ENCODE measurements at regions not wholly inside any gene's neighbourhood (a gene's known extent, or its start where the extent isn't known, plus 50 kb on each side); places are given as distances from the start of the nearest gene placed in this dataset.

- TF ChIP-seq RREB1 (CRISPR knock-in tag; IDR thresholded peaks at IDR 0.05), result no peak
- TF ChIP-seq ZFP30 (CRISPR knock-in tag; IDR thresholded peaks at IDR 0.05; ENCODE audit: borderline replicate concordance), result no peak
- peak; percentile 74; the same call in 1 of the 2 replicates for TF ChIP-seq SMAD3 (CRISPR knock-in tag; conservative IDR thresholded peaks at IDR 0.05)
- TF ChIP-seq ZBTB40 (IDR thresholded peaks at IDR 0.05), result no peak
- TF ChIP-seq ZBTB40 (CRISPR knock-in tag; IDR thresholded peaks at IDR 0.05), result no peak
- no peak for TF ChIP-seq L3MBTL2 (IDR thresholded peaks at IDR 0.05)
- TF ChIP-seq HNRNPK (IDR thresholded peaks at IDR 0.05; ENCODE audit: low read depth, low read length, poor library complexity, severe bottlenecking), result no peak
- no peak for TF ChIP-seq SMARCC2 (IDR thresholded peaks at IDR 0.05; ENCODE audit: low read depth)
- no peak for TF ChIP-seq ZNF263 (CRISPR knock-in tag; IDR thresholded peaks at IDR 0.05; ENCODE audit: borderline replicate concordance)
- TF ChIP-seq CSDE1 (IDR thresholded peaks at IDR 0.05), result no peak
- TF ChIP-seq MTF1 (CRISPR knock-in tag; IDR thresholded peaks at IDR 0.05; ENCODE audit: borderline replicate concordance), result peak; percentile 51; the same call in 1 of the 2 replicates
- no peak for TF ChIP-seq RUNX1 (IDR thresholded peaks at IDR 0.05; ENCODE audit: low read depth)
These were observed 346.8 kb upstream of the KLF3 start (continued) for GRCh38 chr4:38317041-38317674.

Data from K562 (cell line).